ENCODE measurements at regions not wholly inside any gene's neighbourhood (a gene's known extent, or its start where the extent isn't known, plus 50 kb on each side); places are given as distances from the start of the nearest gene placed in this dataset.

- DNase-seq: no peak
These were observed 1082.4 kb upstream of the MAP3K7 start for GRCh38 chr6:91669154-91669870.

- no peak for DNase-seq
These were observed 1080.7 kb upstream of the MAP3K7 start for GRCh38 chr6:91667596-91667995.

GRCh38 chr6:91664327-91664959, 1077.6 kb upstream of the MAP3K7 start:
- DNase-seq: no peak

- DNase-seq: no peak
These were observed 1074.0 kb upstream of the MAP3K7 start for GRCh38 chr6:91660893-91661292.

GRCh38 chr6:91659891-91660290, 1073.0 kb upstream of the MAP3K7 start:
- no peak for DNase-seq

GRCh38 chr6:91654793-91655192, 1067.9 kb upstream of the MAP3K7 start:
- no peak for DNase-seq

- no peak for DNase-seq
These were observed 1067.5 kb upstream of the MAP3K7 start for GRCh38 chr6:91654357-91654756.

- no peak for DNase-seq
These were observed 1067.0 kb upstream of the MAP3K7 start for GRCh38 chr6:91653895-91654294.

GRCh38 chr6:91653076-91653723, 1066.3 kb upstream of the MAP3K7 start:
- no peak for DNase-seq

- DNase-seq: no peak
These were observed 1059.8 kb upstream of the MAP3K7 start for GRCh38 chr6:91646649-91647048.

- no peak for DNase-seq
These were observed 1058.9 kb upstream of the MAP3K7 start for GRCh38 chr6:91645811-91646210.

GRCh38 chr6:91637217-91637616, 1050.3 kb upstream of the MAP3K7 start:
- no peak for DNase-seq

- no peak for DNase-seq
These were observed 1047.9 kb upstream of the MAP3K7 start for GRCh38 chr6:91634791-91635190.

GRCh38 chr6:91633374-91634111, 1046.7 kb upstream of the MAP3K7 start:
- DNase-seq: no peak

- DNase-seq: no peak
These were observed 1045.4 kb upstream of the MAP3K7 start for GRCh38 chr6:91632308-91632707.

GRCh38 chr6:91631227-91631626, 1044.4 kb upstream of the MAP3K7 start:
- DNase-seq: no peak

GRCh38 chr6:91626911-91627310, 1040.0 kb upstream of the MAP3K7 start:
- DNase-seq: no peak

- DNase-seq: no peak
These were observed 1026.6 kb upstream of the MAP3K7 start for GRCh38 chr6:91613481-91613880.

GRCh38 chr6:91611190-91611589, 1024.3 kb upstream of the MAP3K7 start:
- DNase-seq: no peak

- no peak for DNase-seq
These were observed 1021.6 kb upstream of the MAP3K7 start for GRCh38 chr6:91608428-91608827.

- DNase-seq: no peak
These were observed 1019.5 kb upstream of the MAP3K7 start for GRCh38 chr6:91606148-91606901.

- no peak for DNase-seq
These were observed 1013.7 kb upstream of the MAP3K7 start for GRCh38 chr6:91600561-91600960.

- DNase-seq: no peak
These were observed 1003.3 kb upstream of the MAP3K7 start for GRCh38 chr6:91590191-91590590.
